ENCODE measurements at regions not wholly inside any gene's neighbourhood (a gene's known extent, or its start where the extent isn't known, plus 50 kb on each side); places are given as distances from the start of the nearest gene placed in this dataset.

DNA sequence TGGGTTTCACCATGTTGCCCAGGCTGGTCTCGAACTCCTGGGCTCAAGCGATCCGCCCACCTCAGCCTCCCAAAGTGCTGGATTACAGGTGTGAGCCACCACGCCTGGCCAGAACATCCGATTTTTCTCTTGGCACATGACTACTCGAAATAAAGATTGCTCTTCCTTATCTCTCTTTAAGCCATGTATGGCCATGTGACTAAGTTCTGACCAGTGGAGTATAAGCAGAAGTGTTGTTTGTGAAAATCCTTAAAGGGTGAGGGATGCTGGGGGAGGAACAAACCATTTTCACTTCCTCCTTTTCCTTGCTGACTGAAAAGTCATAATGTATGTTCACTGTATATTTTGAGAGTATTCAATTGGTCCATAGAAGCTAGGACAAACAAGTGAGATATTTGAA lies 50.7 kb upstream of the ATF7IP start:
- TF ChIP-seq CTCF (IDR thresholded peaks at IDR 0.05; ENCODE audit: low read depth, low read length) (no peak), EZH2phosphoT487 (IDR thresholded peaks at IDR 0.05; ENCODE audit: low read depth) (no peak)

Data from OCI-LY3 (cell line).